COLO668 (cell line): ENCODE measurements at regions not wholly inside any gene's neighbourhood (a gene's known extent, or its start where the extent isn't known, plus 50 kb on each side); places are given as distances from the start of the nearest gene placed in this dataset.
"Not testable (repeated sequence)": the region's sequence is repeated elsewhere in the genome, so short reads cannot be mapped to it uniquely, and the experiment has no call there.

Source experiments
- DNase-seq: peaks from one replicate; lab custom pipeline; 2025; ENCODE audit not compliant: unreplicated experiment; lab: John Stamatoyannopoulos, UW

- not testable (repeated sequence) for DNase-seq
Measured at GRCh38 chr16:16448423-16448822, 69.5 kb downstream of the NPIPA7 start.

GRCh38 chr16:16449712-16450237, 70.8 kb downstream of the NPIPA7 start:
- DNase-seq = not testable (repeated sequence)

GRCh38 chr16:16451721-16452410, 72.9 kb downstream of the NPIPA7 start:
- DNase-seq = not testable (repeated sequence)

- DNase-seq = not testable (repeated sequence)
Measured at GRCh38 chr16:16458579-16458978, 79.6 kb downstream of the NPIPA7 start.

GRCh38 chr16:16463792-16464191, 84.9 kb downstream of the NPIPA7 start:
- DNase-seq = not testable (repeated sequence)

- not testable (repeated sequence) for DNase-seq
Measured at GRCh38 chr16:16488919-16489318, 110.0 kb downstream of the NPIPA7 start.

GRCh38 chr16:16489466-16489865, 110.5 kb downstream of the NPIPA7 start:
- DNase-seq = not testable (repeated sequence)

GRCh38 chr16:16494114-16494513, 115.2 kb downstream of the NPIPA7 start:
- not testable (repeated sequence) for DNase-seq

GRCh38 chr16:16494998-16495397, 116.1 kb downstream of the NPIPA7 start:
- not testable (repeated sequence) for DNase-seq

GRCh38 chr16:16499875-16500274, 120.9 kb downstream of the NPIPA7 start:
- not testable (repeated sequence) for DNase-seq

- not testable (repeated sequence) for DNase-seq
Measured at GRCh38 chr16:16507041-16507440, 128.1 kb downstream of the NPIPA7 start.

GRCh38 chr16:16508344-16508743, 129.4 kb downstream of the NPIPA7 start:
- DNase-seq = not testable (repeated sequence)

GRCh38 chr16:16519395-16519794, 140.5 kb downstream of the NPIPA7 start:
- DNase-seq = not testable (repeated sequence)

- DNase-seq = not testable (repeated sequence)
Measured at GRCh38 chr16:16521239-16522002, 142.5 kb downstream of the NPIPA7 start.

GRCh38 chr16:16526998-16527397, 148.1 kb downstream of the NPIPA7 start:
- DNase-seq = not testable (repeated sequence)

GRCh38 chr16:16530744-16531143, 151.8 kb downstream of the NPIPA7 start:
- DNase-seq = not testable (repeated sequence)

- DNase-seq = not testable (repeated sequence)
Measured at GRCh38 chr16:16535565-16535964, 156.6 kb downstream of the NPIPA7 start.

- not testable (repeated sequence) for DNase-seq
Measured at GRCh38 chr16:16536151-16536550, 157.2 kb downstream of the NPIPA7 start.

GRCh38 chr16:16549710-16550109, 170.8 kb downstream of the NPIPA7 start:
- DNase-seq = not testable (repeated sequence)

GRCh38 chr16:16550824-16551223, 171.9 kb downstream of the NPIPA7 start:
- DNase-seq = not testable (repeated sequence)

GRCh38 chr16:16552819-16553340, 173.9 kb downstream of the NPIPA7 start:
- not testable (repeated sequence) for DNase-seq
